GM23338 (cell line): ENCODE measurements at regions not wholly inside any gene's neighbourhood (a gene's known extent, or its start where the extent isn't known, plus 50 kb on each side); places are given as distances from the start of the nearest gene placed in this dataset.

ENCODE experiments used
- ATAC-seq: fragments of 200-7000 bp; cut with Tn5 transposase; 3 replicates; pipeline ENCODE4 v1.9.1; 2020
- DNase-seq: peaks from one replicate; pipeline ENCODE4 v3.0.0-alpha.2; 2015; ENCODE audit warnings: low spot score
- H2AFZ ChIP-seq: fragments of 200-600 bp; sonication (generic); 2 replicates; pipeline ENCODE4 v1.8.0; 2016; ENCODE audit warnings: antibody characterized with exemption, mild to moderate bottlenecking, moderate library complexity
- H3F3A ChIP-seq: fragments of 200-600 bp; sonication (generic); replicated peaks from 2 replicates; pipeline ENCODE4 v1.8.0; 2017; ENCODE audit warnings: antibody characterized with exemption, mixed run types, low read depth
- H3K27ac ChIP-seq: fragments of 200-600 bp; sonication (generic); 2 replicates; pipeline ENCODE4 v1.6.1; 2016; ENCODE audit warnings: low read depth
- H3K27me3 ChIP-seq: fragments of 200-600 bp; sonication (generic); 2 replicates; pipeline ENCODE4 v1.8.0; 2016; ENCODE audit warnings: mild to moderate bottlenecking, mixed run types, moderate library complexity; ENCODE audit not compliant: insufficient read depth
- H3K36me3 ChIP-seq: fragments of 200-600 bp; sonication (generic); 2 replicates; pipeline ENCODE4 v1.8.0; 2016; ENCODE audit warnings: mild to moderate bottlenecking; ENCODE audit not compliant: insufficient read depth
- H3K4me1 ChIP-seq: fragments of 200-600 bp; sonication (generic); 2 replicates; pipeline ENCODE4 v1.8.0; 2016; ENCODE audit warnings: mild to moderate bottlenecking, moderate library complexity; ENCODE audit not compliant: insufficient read depth
- H3K4me2 ChIP-seq: fragments of 200-600 bp; sonication (generic); 2 replicates; pipeline ENCODE4 v1.7.1; 2017; ENCODE audit warnings: mixed run types
- H3K4me3 ChIP-seq: fragments of 200-600 bp; sonication (generic); 2 replicates; pipeline ENCODE4 v1.6.1; 2016; ENCODE audit warnings: mixed run types
- H3K79me2 ChIP-seq: fragments of 200-600 bp; sonication (generic); replicated peaks from 2 replicates; pipeline ENCODE4 v1.8.0; 2017; ENCODE audit warnings: mild to moderate bottlenecking; ENCODE audit not compliant: insufficient read depth
- H3K9me2 ChIP-seq: fragments of 200-600 bp; sonication (generic); 2 replicates; pipeline ENCODE4 v1.8.0; 2017; ENCODE audit not compliant: insufficient read depth
- H4K20me1 ChIP-seq: fragments of 200-600 bp; sonication (generic); replicated peaks from 2 replicates; pipeline ENCODE4 v1.8.0; 2017; ENCODE audit warnings: mild to moderate bottlenecking; ENCODE audit not compliant: insufficient read depth
- H3K27ac Mint-ChIP-seq: 2 replicates; pipeline ENCODE4 v1.8.0; 2020; ENCODE audit warnings: inconsistent platforms, mild to moderate bottlenecking, moderate library complexity, mixed read lengths
- H3K27me3 Mint-ChIP-seq: 3 replicates; pipeline ENCODE4 v1.8.0; 2022; ENCODE audit warnings: low read depth, mild to moderate bottlenecking, moderate library complexity, mixed read lengths, inconsistent platforms; ENCODE audit not compliant: insufficient read depth, poor library complexity
- H3K36me3 Mint-ChIP-seq: 3 replicates; pipeline ENCODE4 v1.8.0; 2021; ENCODE audit warnings: low read depth, mild to moderate bottlenecking, inconsistent platforms, moderate library complexity, mixed read lengths
- H3K4me1 Mint-ChIP-seq: 3 replicates; pipeline ENCODE4 v1.8.0; 2020; ENCODE audit warnings: mild to moderate bottlenecking, inconsistent platforms, mixed read lengths
- H3K4me3 Mint-ChIP-seq: 3 replicates; pipeline ENCODE4 v1.8.0; 2021; ENCODE audit warnings: moderate library complexity, mild to moderate bottlenecking, inconsistent platforms, mixed read lengths
- H3K9me3 Mint-ChIP-seq: 3 replicates; pipeline ENCODE4 v1.8.0; 2020; ENCODE audit warnings: moderate library complexity, mild to moderate bottlenecking, inconsistent platforms, mixed read lengths
- CREB1 ChIP-seq: fragments of 250-450 bp; sonication (Bioruptor Pico); IDR thresholded peaks from 2 replicates; pipeline ENCODE4 v1.5.0; 2020; ENCODE audit warnings: low read depth, mild to moderate bottlenecking, moderate library complexity
- EZH2 ChIP-seq: fragments of 200-600 bp; sonication (generic); IDR thresholded peaks from one replicate; pipeline ENCODE4 v1.8.0; 2017; ENCODE audit warnings: antibody characterized with exemption, mild to moderate bottlenecking, low read depth; ENCODE audit not compliant: unreplicated experiment
- EZH2phosphoT487 ChIP-seq: fragments of 200-600 bp; sonication (generic); IDR thresholded peaks from one replicate; pipeline ENCODE4 v1.8.1; 2018; ENCODE audit warnings: antibody characterized with exemption; ENCODE audit not compliant: unreplicated experiment
- JUNB ChIP-seq: IDR thresholded peaks from one replicate; pipeline ENCODE4 v1.6.1; 2016; ENCODE audit warnings: antibody characterized with exemption; ENCODE audit not compliant: unreplicated experiment
- NANOG ChIP-seq: IDR thresholded peaks from 2 replicates; pipeline ENCODE4 v1.6.1; 2016; ENCODE audit warnings: antibody characterized with exemption, borderline replicate concordance
- POLR2AphosphoS5 ChIP-seq: IDR thresholded peaks from 2 replicates; pipeline ENCODE4 v1.6.1; 2016; ENCODE audit warnings: antibody characterized with exemption, low read depth
- STAT1 ChIP-seq: IDR thresholded peaks from one replicate; pipeline ENCODE4 v1.6.1; 2016; ENCODE audit warnings: antibody characterized with exemption; ENCODE audit not compliant: unreplicated experiment
- ZNF114 ChIP-seq: fragments of 250-450 bp; sonication (Bioruptor Pico); IDR thresholded peaks from 2 replicates; pipeline ENCODE4 v1.5.0; 2020; ENCODE audit warnings: mild to moderate bottlenecking, moderate library complexity
- ZNF331 ChIP-seq: fragments of 250-450 bp; sonication (Bioruptor Pico); IDR thresholded peaks from 2 replicates; pipeline ENCODE4 v1.5.0; 2020; ENCODE audit warnings: low read depth, mild to moderate bottlenecking, moderate library complexity
- TF ChIP-seq, protein P1 (sequence below): IDR thresholded peaks from one replicate; pipeline ENCODE4 v1.6.1; 2018; ENCODE audit warnings: antibody characterized with exemption; ENCODE audit not compliant: unreplicated experiment
- TF ChIP-seq, protein P2 (sequence below), 2 experiments: fragments of 200-600 bp in 1 of 2; sonication (generic) in 1 of 2; conservative IDR thresholded peaks; 2 replicates each; pipeline versions ENCODE4 v1.5.1 to v1.6.1; 2016 to 2017; ENCODE audit warnings: antibody characterized with exemption in 2 of 2, low read depth in 2 of 2, mild to moderate bottlenecking in 2 of 2, moderate library complexity in 1 of 2
- TF ChIP-seq, protein P3 (sequence below): IDR thresholded peaks from 2 replicates; pipeline ENCODE4 v1.6.1; 2016; ENCODE audit warnings: antibody characterized with exemption

- ATAC-seq = no peak
- Mint-ChIP-seq H3K4me3 (no peak overlapping the region), H3K4me1 (no peaks in the 10 kb centered on the region), H3K27me3 (no peaks in the 10 kb centered on the region), H3K36me3 (no peaks in the 10 kb centered on the region), H3K27ac (no peak overlapping the region), H3K9me3 (no peaks in the 10 kb centered on the region)
- H3F3A ChIP-seq = no peaks in the 10 kb centered on the region
- no peaks in the 10 kb centered on the region for H3K79me2 ChIP-seq
- H2AFZ ChIP-seq = no peak overlapping the region
- no peak overlapping the region for H3K4me3 ChIP-seq
- no peak overlapping the region for H3K4me2 ChIP-seq
- H4K20me1 ChIP-seq = no peaks in the 10 kb centered on the region
- no peaks in the 10 kb centered on the region for H3K27me3 ChIP-seq
- no peaks in the 10 kb centered on the region for H3K9me2 ChIP-seq
- H3K27ac ChIP-seq = no peak overlapping the region
- H3K36me3 ChIP-seq = no peaks in the 10 kb centered on the region
- DNase-seq = no peak
- TF ChIP-seq, protein P1, sequence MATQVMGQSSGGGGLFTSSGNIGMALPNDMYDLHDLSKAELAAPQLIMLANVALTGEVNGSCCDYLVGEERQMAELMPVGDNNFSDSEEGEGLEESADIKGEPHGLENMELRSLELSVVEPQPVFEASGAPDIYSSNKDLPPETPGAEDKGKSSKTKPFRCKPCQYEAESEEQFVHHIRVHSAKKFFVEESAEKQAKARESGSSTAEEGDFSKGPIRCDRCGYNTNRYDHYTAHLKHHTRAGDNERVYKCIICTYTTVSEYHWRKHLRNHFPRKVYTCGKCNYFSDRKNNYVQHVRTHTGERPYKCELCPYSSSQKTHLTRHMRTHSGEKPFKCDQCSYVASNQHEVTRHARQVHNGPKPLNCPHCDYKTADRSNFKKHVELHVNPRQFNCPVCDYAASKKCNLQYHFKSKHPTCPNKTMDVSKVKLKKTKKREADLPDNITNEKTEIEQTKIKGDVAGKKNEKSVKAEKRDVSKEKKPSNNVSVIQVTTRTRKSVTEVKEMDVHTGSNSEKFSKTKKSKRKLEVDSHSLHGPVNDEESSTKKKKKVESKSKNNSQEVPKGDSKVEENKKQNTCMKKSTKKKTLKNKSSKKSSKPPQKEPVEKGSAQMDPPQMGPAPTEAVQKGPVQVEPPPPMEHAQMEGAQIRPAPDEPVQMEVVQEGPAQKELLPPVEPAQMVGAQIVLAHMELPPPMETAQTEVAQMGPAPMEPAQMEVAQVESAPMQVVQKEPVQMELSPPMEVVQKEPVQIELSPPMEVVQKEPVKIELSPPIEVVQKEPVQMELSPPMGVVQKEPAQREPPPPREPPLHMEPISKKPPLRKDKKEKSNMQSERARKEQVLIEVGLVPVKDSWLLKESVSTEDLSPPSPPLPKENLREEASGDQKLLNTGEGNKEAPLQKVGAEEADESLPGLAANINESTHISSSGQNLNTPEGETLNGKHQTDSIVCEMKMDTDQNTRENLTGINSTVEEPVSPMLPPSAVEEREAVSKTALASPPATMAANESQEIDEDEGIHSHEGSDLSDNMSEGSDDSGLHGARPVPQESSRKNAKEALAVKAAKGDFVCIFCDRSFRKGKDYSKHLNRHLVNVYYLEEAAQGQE = no peak
- TF ChIP-seq ZNF331 (CRISPR knock-in tag) = no peak
- no peak for TF ChIP-seq ZNF114 (CRISPR knock-in tag)
- no peak for TF ChIP-seq NANOG
- TF ChIP-seq CREB1 (CRISPR knock-in tag) = no peak
- TF ChIP-seq POLR2AphosphoS5 = no peak
- TF ChIP-seq STAT1 = no peak
- TF ChIP-seq, protein P2, sequence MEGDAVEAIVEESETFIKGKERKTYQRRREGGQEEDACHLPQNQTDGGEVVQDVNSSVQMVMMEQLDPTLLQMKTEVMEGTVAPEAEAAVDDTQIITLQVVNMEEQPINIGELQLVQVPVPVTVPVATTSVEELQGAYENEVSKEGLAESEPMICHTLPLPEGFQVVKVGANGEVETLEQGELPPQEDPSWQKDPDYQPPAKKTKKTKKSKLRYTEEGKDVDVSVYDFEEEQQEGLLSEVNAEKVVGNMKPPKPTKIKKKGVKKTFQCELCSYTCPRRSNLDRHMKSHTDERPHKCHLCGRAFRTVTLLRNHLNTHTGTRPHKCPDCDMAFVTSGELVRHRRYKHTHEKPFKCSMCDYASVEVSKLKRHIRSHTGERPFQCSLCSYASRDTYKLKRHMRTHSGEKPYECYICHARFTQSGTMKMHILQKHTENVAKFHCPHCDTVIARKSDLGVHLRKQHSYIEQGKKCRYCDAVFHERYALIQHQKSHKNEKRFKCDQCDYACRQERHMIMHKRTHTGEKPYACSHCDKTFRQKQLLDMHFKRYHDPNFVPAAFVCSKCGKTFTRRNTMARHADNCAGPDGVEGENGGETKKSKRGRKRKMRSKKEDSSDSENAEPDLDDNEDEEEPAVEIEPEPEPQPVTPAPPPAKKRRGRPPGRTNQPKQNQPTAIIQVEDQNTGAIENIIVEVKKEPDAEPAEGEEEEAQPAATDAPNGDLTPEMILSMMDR (conservative IDR thresholded peaks at IDR 0.05; ENCODE audit: low read depth in 2 of 2) = no peak
- TF ChIP-seq EZH2phosphoT487 = no peak
- H3K4me1 ChIP-seq = no peaks in the 10 kb centered on the region
These were observed 472.0 kb downstream of the RPS24 start for GRCh38 chr10:78505657-78506056.

DNA sequence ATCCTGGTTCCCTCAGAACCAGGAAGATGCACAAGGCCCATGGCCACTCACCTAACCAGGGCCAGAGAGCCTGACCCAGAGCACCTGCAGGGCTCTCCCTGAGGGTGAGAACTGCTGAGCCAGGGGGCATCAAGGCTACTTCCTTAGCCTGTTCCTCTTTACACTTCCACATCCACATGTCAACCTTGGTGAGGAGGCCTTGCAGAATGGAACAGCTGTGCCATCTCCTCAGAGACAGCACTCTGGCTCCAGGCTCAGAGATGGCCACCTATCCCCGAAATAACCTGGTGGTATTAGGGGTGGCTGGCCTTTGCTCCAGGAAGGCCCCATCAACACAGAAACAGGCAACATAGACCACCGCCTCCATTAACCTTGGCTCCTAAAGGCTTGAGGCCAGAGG, 473.0 kb downstream of the RPS24 start:
- H3K4me3 Mint-ChIP-seq = no peak overlapping the region
- H3K9me3 Mint-ChIP-seq = no peaks in the 10 kb centered on the region
- Histone ChIP-seq H3K36me3 (no peaks in the 10 kb centered on the region), H4K20me1 (no peaks in the 10 kb centered on the region), H3K27me3 (no peaks in the 10 kb centered on the region), H2AFZ (no peak overlapping the region), H3K9me2 (no peaks in the 10 kb centered on the region), H3K4me2 (no peak overlapping the region), H3K27ac (no peak overlapping the region), H3K4me3 (no peak overlapping the region), H3K4me1 (no peaks in the 10 kb centered on the region), H3F3A (no peaks in the 10 kb centered on the region), H3K79me2 (no peaks in the 10 kb centered on the region)
- H3K4me1 Mint-ChIP-seq = no peaks in the 10 kb centered on the region
- no peaks in the 10 kb centered on the region for H3K27me3 Mint-ChIP-seq
- H3K36me3 Mint-ChIP-seq = no peaks in the 10 kb centered on the region
- ATAC-seq (no peak), DNase-seq (no peak)
- no peak overlapping the region for H3K27ac Mint-ChIP-seq
- TF ChIP-seq, protein P2 (conservative IDR thresholded peaks at IDR 0.05; ENCODE audit: low read depth in 2 of 2) = no peak
- no peak for TF ChIP-seq ZNF114 (CRISPR knock-in tag)
- TF ChIP-seq POLR2AphosphoS5 = no peak
- TF ChIP-seq EZH2phosphoT487 = no peak
- TF ChIP-seq EZH2 = no peak
- TF ChIP-seq NANOG = no peak
- TF ChIP-seq JUNB = no peak
- TF ChIP-seq ZNF331 (CRISPR knock-in tag) = no peak
- no peak for TF ChIP-seq CREB1 (CRISPR knock-in tag)
- TF ChIP-seq, protein P3, sequence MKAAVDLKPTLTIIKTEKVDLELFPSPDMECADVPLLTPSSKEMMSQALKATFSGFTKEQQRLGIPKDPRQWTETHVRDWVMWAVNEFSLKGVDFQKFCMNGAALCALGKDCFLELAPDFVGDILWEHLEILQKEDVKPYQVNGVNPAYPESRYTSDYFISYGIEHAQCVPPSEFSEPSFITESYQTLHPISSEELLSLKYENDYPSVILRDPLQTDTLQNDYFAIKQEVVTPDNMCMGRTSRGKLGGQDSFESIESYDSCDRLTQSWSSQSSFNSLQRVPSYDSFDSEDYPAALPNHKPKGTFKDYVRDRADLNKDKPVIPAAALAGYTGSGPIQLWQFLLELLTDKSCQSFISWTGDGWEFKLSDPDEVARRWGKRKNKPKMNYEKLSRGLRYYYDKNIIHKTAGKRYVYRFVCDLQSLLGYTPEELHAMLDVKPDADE = no peak
- TF ChIP-seq, protein P1 = no peak
